Mesendoderm (in vitro differentiated cells): ENCODE measurements at regions not wholly inside any gene's neighbourhood (a gene's known extent, or its start where the extent isn't known, plus 50 kb on each side); places are given as distances from the start of the nearest gene placed in this dataset.
A peak's percentile ranks its signal among the peaks of the same experiment; 100 is the strongest.

Experiments
- DNase-seq: peaks from one replicate; pipeline ENCODE4 v3.0.0; 2013
- H2AK5ac ChIP-seq: 2 replicates; pipeline ENCODE4 v1.6.1; 2013; ENCODE audit warnings: low read length, inconsistent platforms
- H2BK120ac ChIP-seq: 2 replicates; pipeline ENCODE4 v1.6.1; 2013; ENCODE audit warnings: low read depth, mild to moderate bottlenecking, low read length, moderate library complexity, mixed read lengths
- H2BK15ac ChIP-seq: replicated peaks from 2 replicates; pipeline ENCODE4 v1.6.1; 2013; ENCODE audit warnings: low read depth, mild to moderate bottlenecking, moderate library complexity
- H2BK5ac ChIP-seq: 2 replicates; pipeline ENCODE4 v1.6.1; 2013; ENCODE audit warnings: low read length, inconsistent platforms
- H3K18ac ChIP-seq: 2 replicates; pipeline ENCODE4 v1.6.1; 2013; ENCODE audit warnings: mild to moderate bottlenecking, low read length, mixed read lengths
- H3K23ac ChIP-seq: one replicate; pipeline ENCODE4 v1.6.1; 2013; ENCODE audit warnings: low read length
- H3K27ac ChIP-seq: 2 replicates; pipeline ENCODE4 v1.5.1; 2013; ENCODE audit warnings: low read depth, mild to moderate bottlenecking, inconsistent platforms, low read length, moderate library complexity
- H3K27me3 ChIP-seq: 2 replicates; pipeline ENCODE4 v1.6.1; 2013; ENCODE audit warnings: low read length, control low read depth, mild to moderate bottlenecking, inconsistent platforms; ENCODE audit not compliant: insufficient read depth, poor library complexity
- H3K36me3 ChIP-seq: 2 replicates; pipeline ENCODE4 v1.6.1; 2013; ENCODE audit warnings: low read length, inconsistent platforms; ENCODE audit not compliant: control insufficient read depth, insufficient read depth
- H3K4ac ChIP-seq: one replicate; pipeline ENCODE4 v1.6.1; 2013; ENCODE audit warnings: low read depth, mild to moderate bottlenecking, low read length, moderate library complexity
- H3K4me1 ChIP-seq: 2 replicates; pipeline ENCODE4 v1.6.1; 2013; ENCODE audit warnings: low read depth, low read length, inconsistent platforms; ENCODE audit not compliant: control insufficient read depth
- H3K4me2 ChIP-seq: 2 replicates; pipeline ENCODE4 v1.6.1; 2013; ENCODE audit warnings: low read length
- H3K4me3 ChIP-seq: 2 replicates; pipeline ENCODE4 v1.5.1; 2013; ENCODE audit warnings: mild to moderate bottlenecking, low read length
- H3K56ac ChIP-seq: one replicate; pipeline ENCODE4 v1.6.1; 2013; ENCODE audit warnings: low read length
- H3K79me1 ChIP-seq: 2 replicates; pipeline ENCODE4 v1.6.1; 2013; ENCODE audit warnings: low read length, inconsistent platforms
- H3K79me2 ChIP-seq: 2 replicates; pipeline ENCODE4 v1.6.1; 2013; ENCODE audit warnings: mild to moderate bottlenecking, low read length; ENCODE audit not compliant: control insufficient read depth, insufficient read depth
- H3K9ac ChIP-seq: 2 replicates; pipeline ENCODE4 v1.6.1; 2013; ENCODE audit warnings: low read length, inconsistent platforms
- H4K5ac ChIP-seq: one replicate; pipeline ENCODE4 v1.6.1; 2013; ENCODE audit warnings: low read length
- H4K8ac ChIP-seq: one replicate; pipeline ENCODE4 v1.6.1; 2013; ENCODE audit warnings: low read depth, mild to moderate bottlenecking, control low read depth, low read length, moderate library complexity
- WGBS: extraction: QIAGEN DNeasy Blood & Tissue Kit; methylation state at CpG from one replicate; pipeline ENCODE4 v1.1.7; 2013; ENCODE audit warnings: low lambda C conversion rate, missing lambda C conversion rate; ENCODE audit not compliant: insufficient coverage; ENCODE audit errors: extremely low coverage; 5-methylcytosine and 5-hydroxymethylcytosine counted together

- no peak overlapping the region for H3K4me2 ChIP-seq
- no peak overlapping the region for H2AK5ac ChIP-seq
- no peak overlapping the region for H3K27ac ChIP-seq
- no peak overlapping the region for H3K9ac ChIP-seq
- H3K79me1 ChIP-seq = no peaks in the 10 kb centered on the region
- H4K5ac ChIP-seq = no peak overlapping the region
- H3K23ac ChIP-seq = no peak overlapping the region
- H3K27me3 ChIP-seq = no peaks in the 10 kb centered on the region
- WGBS = no CpG with 5 or more reads among the region's 1 CpG
- no peaks in the 10 kb centered on the region for H3K36me3 ChIP-seq
- no peak overlapping the region for H4K8ac ChIP-seq
- H3K4me3 ChIP-seq = no peak overlapping the region
- H2BK15ac ChIP-seq = no peak overlapping the region
- no peak overlapping the region for H3K4ac ChIP-seq
- no peaks in the 10 kb centered on the region for H3K79me2 ChIP-seq
- H2BK120ac ChIP-seq = no peak overlapping the region
- H3K56ac ChIP-seq = no peak overlapping the region
- no peak overlapping the region for H2BK5ac ChIP-seq
- no peak for DNase-seq
- H3K18ac ChIP-seq = no peak overlapping the region
- no peaks in the 10 kb centered on the region for H3K4me1 ChIP-seq
Observed at GRCh38 chr2:152863826-152864225, 145.4 kb downstream of the ARL6IP6 start.

- Histone ChIP-seq H3K79me1 (no peaks in the 10 kb centered on the region), H2AK5ac (no peak overlapping the region), H2BK120ac (no peak overlapping the region), H3K4me1 (no peaks in the 10 kb centered on the region), H3K4me2 (no peak overlapping the region), H3K27ac (no peak overlapping the region), H3K4me3 (no peak overlapping the region), H3K79me2 (no peaks in the 10 kb centered on the region), H3K23ac (no peak overlapping the region), H3K27me3 (no peaks in the 10 kb centered on the region), H3K9ac (no peak overlapping the region), H3K56ac (no peak overlapping the region), H2BK5ac (no peak overlapping the region), H3K18ac (no peak overlapping the region), H4K5ac (no peak overlapping the region), H2BK15ac (no peak overlapping the region), H3K36me3 (no peaks in the 10 kb centered on the region), H3K4ac (no peak overlapping the region), H4K8ac (no peak overlapping the region)
- DNase-seq = peak; percentile 68
- no CpG with 5 or more reads among the region's 6 CpGs for WGBS
Observed at GRCh38 chr2:152861349-152861942, 143.0 kb downstream of the ARL6IP6 start.

- Histone ChIP-seq H3K56ac (no peak overlapping the region), H2BK15ac (no peak overlapping the region)
- no CpG with 5 or more reads among the region's 3 CpGs for WGBS
Observed at GRCh38 chr2:152858594-152859265, 140.3 kb downstream of the ARL6IP6 start.

GRCh38 chr2:152846697-152847470, 128.5 kb downstream of the ARL6IP6 start:
- no peak overlapping the region for H2AK5ac ChIP-seq
- no peak overlapping the region for H4K5ac ChIP-seq
- no peaks in the 10 kb centered on the region for H3K79me1 ChIP-seq
- peak; percentile 59 for DNase-seq
- no peaks in the 10 kb centered on the region for H3K79me2 ChIP-seq
- H3K18ac ChIP-seq = peak overlapping the region; percentile 60
- H3K27me3 ChIP-seq = no peaks in the 10 kb centered on the region
- no peaks in the 10 kb centered on the region for H3K36me3 ChIP-seq
- no peak overlapping the region for H2BK5ac ChIP-seq
- no CpG with 5 or more reads among the region's 7 CpGs for WGBS
- H2BK120ac ChIP-seq = no peak overlapping the region
- no peak overlapping the region for H4K8ac ChIP-seq
- H3K4me2 ChIP-seq = no peak overlapping the region
- H3K9ac ChIP-seq = no peak overlapping the region
- H3K27ac ChIP-seq = no peak overlapping the region
- no peak overlapping the region for H3K56ac ChIP-seq
- no peaks in the 10 kb centered on the region for H3K4me1 ChIP-seq
- no peak overlapping the region for H3K23ac ChIP-seq
- H2BK15ac ChIP-seq = no peak overlapping the region
- no peak overlapping the region for H3K4me3 ChIP-seq
- H3K4ac ChIP-seq = no peak overlapping the region

More at GRCh38 chr2:152858594-152859265, 140.3 kb downstream of the ARL6IP6 start:
- Histone ChIP-seq H3K9ac (no peak overlapping the region), H2BK120ac (no peak overlapping the region), H2BK5ac (no peak overlapping the region), H3K4me2 (no peak overlapping the region), H3K27ac (no peak overlapping the region), H3K4me3 (no peak overlapping the region), H3K79me2 (no peaks in the 10 kb centered on the region), H3K79me1 (no peaks in the 10 kb centered on the region), H3K27me3 (no peaks in the 10 kb centered on the region), H2AK5ac (no peak overlapping the region), H3K23ac (no peak overlapping the region), H3K36me3 (no peaks in the 10 kb centered on the region), H3K4me1 (no peaks in the 10 kb centered on the region), H4K8ac (no peak overlapping the region), H3K4ac (no peak overlapping the region), H4K5ac (no peak overlapping the region), H3K18ac (no peak overlapping the region)
- no peak for DNase-seq

GRCh38 chr2:152835674-152836073, 117.3 kb downstream of the ARL6IP6 start:
- Histone ChIP-seq H2AK5ac (no peak overlapping the region), H3K4me1 (no peaks in the 10 kb centered on the region), H3K56ac (no peak overlapping the region), H2BK15ac (no peak overlapping the region), H3K27me3 (no peaks in the 10 kb centered on the region), H3K4me2 (no peak overlapping the region), H4K5ac (no peak overlapping the region), H3K23ac (no peak overlapping the region), H3K79me1 (no peaks in the 10 kb centered on the region), H2BK5ac (no peak overlapping the region), H3K27ac (no peak overlapping the region), H3K36me3 (no peaks in the 10 kb centered on the region), H3K9ac (no peak overlapping the region), H3K4ac (no peak overlapping the region), H4K8ac (no peak overlapping the region), H3K18ac (no peak overlapping the region), H2BK120ac (no peak overlapping the region), H3K4me3 (no peak overlapping the region), H3K79me2 (no peaks in the 10 kb centered on the region)
- DNase-seq = no peak
- no CpG with 5 or more reads among the region's 2 CpGs for WGBS
